DND-41 (cell line): ENCODE measurements at regions not wholly inside any gene's neighbourhood (a gene's known extent, or its start where the extent isn't known, plus 50 kb on each side); places are given as distances from the start of the nearest gene placed in this dataset.

ENCODE experiments used
- CTCF ChIP-seq: IDR thresholded peaks from 2 replicates; pipeline ENCODE4 v1.5.1; 2012; ENCODE audit warnings: borderline replicate concordance, low read length, moderate library complexity, mild to moderate bottlenecking; ENCODE audit not compliant: poor library complexity, severe bottlenecking; ENCODE audit errors: extremely low read depth
- EZH2 ChIP-seq: IDR thresholded peaks from 3 replicates; pipeline ENCODE4 v1.6.1; 2012; ENCODE audit warnings: borderline replicate concordance, low read depth, mild to moderate bottlenecking, moderate library complexity, low read length, inconsistent platforms; ENCODE audit not compliant: severe bottlenecking

DNA sequence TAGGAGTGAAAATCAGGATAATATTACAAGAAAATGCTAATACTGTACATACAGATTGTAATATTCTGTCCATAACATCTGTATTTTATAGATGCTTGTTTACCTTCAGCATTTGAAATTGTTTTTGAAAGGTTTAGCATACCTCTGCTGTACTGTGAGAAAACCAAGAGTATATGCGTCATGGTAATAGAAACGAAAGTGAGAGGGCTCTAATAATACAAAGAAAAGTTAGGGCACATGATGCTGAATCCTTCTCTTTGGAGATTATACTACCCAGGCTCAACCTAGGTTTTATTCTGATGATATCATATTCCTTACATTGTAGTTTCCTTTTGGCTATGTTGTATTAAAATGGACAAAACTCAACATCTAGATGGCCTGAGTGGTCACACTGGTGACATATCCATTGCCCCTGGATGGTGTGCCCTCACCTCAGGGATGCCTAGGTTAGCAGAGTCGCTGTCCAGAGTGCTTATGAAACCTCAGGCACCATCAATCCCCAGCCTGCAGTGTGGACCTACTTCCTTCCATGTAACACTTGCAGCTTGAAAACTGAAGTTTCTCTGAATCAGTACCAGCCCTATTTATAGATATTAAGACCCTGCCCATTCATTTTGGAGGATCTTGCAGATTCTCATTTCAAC is 253.7 kb downstream of the KCTD12 start:
- TF ChIP-seq CTCF (no peak), EZH2 (no peak)
